ENCODE measurements at regions not wholly inside any gene's neighbourhood (a gene's known extent, or its start where the extent isn't known, plus 50 kb on each side); places are given as distances from the start of the nearest gene placed in this dataset.
A peak's percentile ranks its signal among the peaks of the same experiment; 100 is the strongest.

DNA sequence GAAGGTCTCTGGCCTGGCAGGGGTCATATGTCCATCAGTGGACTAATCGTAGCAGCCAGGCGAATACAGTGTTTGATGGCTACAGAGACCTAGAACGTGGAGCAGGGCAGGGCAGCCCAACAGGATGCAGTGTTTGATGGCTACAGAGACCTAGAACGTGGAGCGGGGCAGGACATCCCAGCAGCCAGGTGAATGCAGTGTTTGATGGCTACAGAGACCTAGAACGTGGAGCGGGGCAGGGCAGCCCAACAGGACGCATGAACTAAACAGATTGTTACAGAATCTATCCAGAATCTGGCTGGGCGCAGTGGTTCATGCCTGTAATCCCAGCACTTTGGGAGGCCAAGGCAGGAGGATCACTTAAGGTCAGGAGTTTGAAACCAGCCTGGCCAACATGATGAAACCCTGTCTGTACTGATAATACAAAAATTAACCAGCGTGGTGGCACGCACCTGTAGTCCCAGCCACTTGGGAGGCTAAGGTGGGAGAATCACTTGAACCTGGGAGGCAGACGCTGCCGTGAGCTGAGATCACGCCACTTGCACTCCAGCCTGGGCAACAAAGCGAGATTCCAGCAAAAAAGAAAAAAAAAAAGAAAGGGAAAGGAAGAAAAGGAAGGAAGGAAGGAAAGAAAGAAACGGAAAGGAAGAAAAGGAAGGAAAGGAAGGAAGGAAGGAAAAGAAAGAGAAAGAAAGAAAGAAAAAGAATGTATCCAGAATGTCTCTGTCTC is 65.2 kb upstream of the RPH3AL start:
- TF ChIP-seq CTCF (IDR thresholded peaks at IDR 0.05): no peak
- H3K4me1 ChIP-seq (ENCODE audit: control insufficient read depth in 1 of 2, insufficient read depth in 1 of 2, low read depth in 1 of 2, low read length in 1 of 2): peaks cover 81 to 89% of the 10 kb centered on the region in 2 experiments
- H3K27ac ChIP-seq: peak overlapping the region; percentile 8
- peak overlapping the region in 1 of 2 experiments; percentile 4 for H3K4me3 ChIP-seq (ENCODE audit: low read depth in 1 of 2, low read length in 1 of 2)
- no peaks in the 10 kb centered on the region for H3K36me3 ChIP-seq
- H3K9me3 ChIP-seq: no peaks in the 10 kb centered on the region
- no peaks in the 10 kb centered on the region for H3K27me3 ChIP-seq

- no peaks in the 10 kb centered on the region for H3K36me3 ChIP-seq
- no peaks in the 10 kb centered on the region for H3K9me3 ChIP-seq
- peak overlapping the region; percentile 3 to 18 for H3K4me3 ChIP-seq (ENCODE audit: low read depth in 1 of 2, low read length in 1 of 2)
- peaks cover 82 to 90% of the 10 kb centered on the region in 2 experiments for H3K4me1 ChIP-seq (ENCODE audit: control insufficient read depth in 1 of 2, insufficient read depth in 1 of 2, low read depth in 1 of 2, low read length in 1 of 2)
- H3K27me3 ChIP-seq: no peaks in the 10 kb centered on the region
- TF ChIP-seq CTCF (IDR thresholded peaks at IDR 0.05): no peak
- H3K27ac ChIP-seq: peak overlapping the region; percentile 86
Measured at GRCh38 chr17:416293-417206, 63.9 kb upstream of the RPH3AL start.

- Histone ChIP-seq H3K27ac (peak overlapping the region; percentile 86), H3K36me3 (no peaks in the 10 kb centered on the region), H3K27me3 (no peaks in the 10 kb centered on the region), H3K4me1 (ENCODE audit: control insufficient read depth in 1 of 2, insufficient read depth in 1 of 2, low read depth in 1 of 2, low read length in 1 of 2) (peaks cover 78 to 92% of the 10 kb centered on the region in 2 experiments), H3K9me3 (no peaks in the 10 kb centered on the region), H3K4me3 (ENCODE audit: low read depth in 1 of 2, low read length in 1 of 2) (peak overlapping the region in 1 of 2 experiments; percentile 61)
- TF ChIP-seq CTCF (IDR thresholded peaks at IDR 0.05): no peak
Measured at GRCh38 chr17:413706-414380, 61.2 kb upstream of the RPH3AL start.

DNA sequence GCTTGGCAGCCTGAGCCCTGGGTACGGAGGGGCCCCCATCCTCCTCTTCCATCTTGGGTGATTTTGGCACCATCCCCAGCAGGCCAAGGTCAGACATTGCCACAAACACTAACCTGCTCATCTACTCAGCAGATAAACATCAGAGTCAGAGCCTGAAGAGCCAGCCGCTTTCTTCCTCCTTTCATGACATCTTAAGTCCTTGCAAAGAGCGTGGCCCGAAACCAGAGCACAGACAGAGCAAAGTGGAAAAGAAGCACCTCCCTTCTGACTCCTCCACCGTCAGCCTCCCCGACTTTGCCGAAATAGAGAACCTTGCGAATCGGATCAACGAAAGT is 60.4 kb upstream of the RPH3AL start:
- peaks cover 69 to 83% of the 10 kb centered on the region in 2 experiments for H3K4me1 ChIP-seq (ENCODE audit: control insufficient read depth in 1 of 2, insufficient read depth in 1 of 2, low read depth in 1 of 2, low read length in 1 of 2)
- peak overlapping the region; percentile 50 to 61 for H3K4me3 ChIP-seq (ENCODE audit: low read depth in 1 of 2, low read length in 1 of 2)
- H3K27me3 ChIP-seq: no peaks in the 10 kb centered on the region
- no peak for TF ChIP-seq CTCF (IDR thresholded peaks at IDR 0.05)
- no peaks in the 10 kb centered on the region for H3K36me3 ChIP-seq
- peak overlapping the region; percentile 86 for H3K27ac ChIP-seq
- no peaks in the 10 kb centered on the region for H3K9me3 ChIP-seq

DNA sequence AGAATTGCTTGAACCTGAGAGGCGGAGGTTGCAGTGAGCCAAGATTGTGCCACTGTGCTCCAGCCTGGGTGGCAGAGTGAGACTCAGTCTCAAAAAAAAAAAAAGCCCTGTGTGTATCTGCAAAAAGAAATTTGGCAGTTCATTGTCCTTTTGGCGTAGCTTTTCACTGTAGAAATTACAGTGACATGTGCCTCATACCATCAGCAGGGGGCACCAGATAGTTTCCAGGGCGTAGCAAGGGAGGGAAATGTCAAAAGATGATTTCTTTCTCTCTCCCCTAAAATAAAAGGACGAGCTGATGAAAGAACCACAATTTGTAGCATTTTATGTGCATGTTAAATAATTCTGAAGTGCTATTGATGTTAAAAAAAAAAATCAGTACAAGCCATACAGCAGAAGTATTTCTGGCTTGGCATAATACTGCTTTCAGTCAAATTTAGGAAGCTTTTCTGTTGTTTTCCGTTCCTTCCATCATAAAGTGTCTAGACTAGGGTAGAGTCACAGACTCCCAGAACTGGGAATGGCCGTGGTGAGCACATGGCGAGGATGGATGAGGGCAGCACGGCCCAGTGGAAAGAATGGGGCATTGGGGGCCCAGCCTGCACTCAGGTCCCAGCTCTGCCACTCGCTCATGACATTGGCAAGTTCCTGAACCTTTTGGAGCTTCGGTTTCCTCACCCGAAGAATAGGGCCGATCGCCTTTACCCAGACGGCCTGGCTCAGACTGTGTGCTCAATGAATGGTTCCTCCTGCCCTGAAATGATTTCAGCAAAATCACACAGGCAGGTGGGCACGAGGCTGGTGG is 59.8 kb upstream of the RPH3AL start:
- Histone ChIP-seq H3K27me3 (no peaks in the 10 kb centered on the region), H3K4me3 (ENCODE audit: low read depth in 1 of 2, low read length in 1 of 2) (peak overlapping the region; percentile 50 to 61), H3K4me1 (ENCODE audit: control insufficient read depth in 1 of 2, insufficient read depth in 1 of 2, low read depth in 1 of 2, low read length in 1 of 2) (peaks cover 65 to 77% of the 10 kb centered on the region in 2 experiments), H3K36me3 (no peaks in the 10 kb centered on the region), H3K9me3 (no peaks in the 10 kb centered on the region), H3K27ac (peak overlapping the region; percentile 86)
- peak; percentile 77 for TF ChIP-seq CTCF (IDR thresholded peaks at IDR 0.05)

Measured in neutrophil (primary cell).